Epithelial cell of esophagus (primary cell): ENCODE measurements at regions not wholly inside any gene's neighbourhood (a gene's known extent, or its start where the extent isn't known, plus 50 kb on each side); places are given as distances from the start of the nearest gene placed in this dataset.

Experiments
- DNase-seq: peaks from one replicate; pipeline ENCODE4 v3.0.0; 2010; ENCODE audit warnings: low read depth
- H3K4me3 ChIP-seq: 2 replicates; pipeline ENCODE4 v1.5.1; 2011; ENCODE audit warnings: mild to moderate bottlenecking, low read length, control low read depth
- CTCF ChIP-seq: IDR thresholded peaks from 2 replicates; pipeline ENCODE4 v1.5.1; 2011; ENCODE audit warnings: low read depth, mild to moderate bottlenecking, low read length, control low read depth, inconsistent platforms; ENCODE audit not compliant: insufficient read depth; ENCODE audit errors: missing control alignments

GRCh38 chrX:97842468-97843199 is 958.9 kb downstream of the RPA4 start:
- DNase-seq, result no peak
- no peak for TF ChIP-seq CTCF
- no peak overlapping the region for H3K4me3 ChIP-seq

- H3K4me3 ChIP-seq, result no peak overlapping the region
- no peak for TF ChIP-seq CTCF
- DNase-seq, result no peak
Measured at GRCh38 chrX:97843200-97843811, 959.6 kb downstream of the RPA4 start.

GRCh38 chrX:97844161-97844560 is 960.5 kb downstream of the RPA4 start:
- no peak for TF ChIP-seq CTCF
- no peak for DNase-seq
- no peak overlapping the region for H3K4me3 ChIP-seq

GRCh38 chrX:97844943-97845342 is 961.2 kb downstream of the RPA4 start:
- H3K4me3 ChIP-seq, result no peak overlapping the region
- DNase-seq, result no peak
- no peak for TF ChIP-seq CTCF

- no peak overlapping the region for H3K4me3 ChIP-seq
- no peak for TF ChIP-seq CTCF
- no peak for DNase-seq
Measured at GRCh38 chrX:97845451-97845850, 961.7 kb downstream of the RPA4 start.

- DNase-seq, result no peak
Measured at GRCh38 chrX:97846228-97846627, 962.5 kb downstream of the RPA4 start.

More at GRCh38 chrX:97846228-97846627, 962.5 kb downstream of the RPA4 start:
- no peak overlapping the region for H3K4me3 ChIP-seq
- no peak for TF ChIP-seq CTCF
